ENCODE measurements at regions not wholly inside any gene's neighbourhood (a gene's known extent, or its start where the extent isn't known, plus 50 kb on each side); places are given as distances from the start of the nearest gene placed in this dataset.

- TF ChIP-seq CTCF (IDR thresholded peaks at IDR 0.05 in 8 of 11, conservative IDR thresholded peaks at IDR 0.05 in 3 of 11) (no peak), POLR2AphosphoS5 (IDR thresholded peaks at IDR 0.05) (no peak), POLR2A (IDR thresholded peaks at IDR 0.05) (no peak)
Measured at GRCh38 chr16:6146874-6147425, 1049.4 kb upstream of the EEF2KMT start.
